ENCODE measurements at regions not wholly inside any gene's neighbourhood (a gene's known extent, or its start where the extent isn't known, plus 50 kb on each side); places are given as distances from the start of the nearest gene placed in this dataset.

- DNase-seq (ENCODE audit: low read depth), result no peak
These were observed 586.8 kb upstream of the MAP3K7 start for GRCh38 chr6:91173651-91174050.

GRCh38 chr6:91173186-91173585 lies 586.3 kb upstream of the MAP3K7 start:
- no peak for DNase-seq (ENCODE audit: low read depth)

GRCh38 chr6:91171754-91172462 lies 585.0 kb upstream of the MAP3K7 start:
- DNase-seq (ENCODE audit: low read depth), result no peak

- no peak for DNase-seq (ENCODE audit: low read depth)
These were observed 581.0 kb upstream of the MAP3K7 start for GRCh38 chr6:91167846-91168245.

- DNase-seq (ENCODE audit: low read depth), result peak; percentile 35
These were observed 579.6 kb upstream of the MAP3K7 start for GRCh38 chr6:91166271-91167046.

GRCh38 chr6:91164105-91164504 lies 577.2 kb upstream of the MAP3K7 start:
- no peak for DNase-seq (ENCODE audit: low read depth)

GRCh38 chr6:91161246-91161645 lies 574.4 kb upstream of the MAP3K7 start:
- no peak for DNase-seq (ENCODE audit: low read depth)

GRCh38 chr6:91155129-91155785 lies 568.4 kb upstream of the MAP3K7 start:
- no peak for DNase-seq (ENCODE audit: low read depth)

GRCh38 chr6:91152824-91153223 lies 566.0 kb upstream of the MAP3K7 start:
- DNase-seq (ENCODE audit: low read depth), result no peak

GRCh38 chr6:91149956-91150705 lies 563.3 kb upstream of the MAP3K7 start:
- DNase-seq (ENCODE audit: low read depth), result peak; percentile 35

- DNase-seq (ENCODE audit: low read depth), result peak; percentile 33
These were observed 562.5 kb upstream of the MAP3K7 start for GRCh38 chr6:91149246-91149955.

GRCh38 chr6:91144126-91144525 lies 557.3 kb upstream of the MAP3K7 start:
- no peak for DNase-seq (ENCODE audit: low read depth)

GRCh38 chr6:91142154-91142553 lies 555.3 kb upstream of the MAP3K7 start:
- no peak for DNase-seq (ENCODE audit: low read depth)

- no peak for DNase-seq (ENCODE audit: low read depth)
These were observed 554.5 kb upstream of the MAP3K7 start for GRCh38 chr6:91141346-91141745.

- DNase-seq (ENCODE audit: low read depth), result no peak
These were observed 553.6 kb upstream of the MAP3K7 start for GRCh38 chr6:91140449-91140848.

- DNase-seq (ENCODE audit: low read depth), result no peak
These were observed 550.4 kb upstream of the MAP3K7 start for GRCh38 chr6:91137286-91137685.

GRCh38 chr6:91135406-91136103 lies 548.7 kb upstream of the MAP3K7 start:
- no peak for DNase-seq (ENCODE audit: low read depth)

- DNase-seq (ENCODE audit: low read depth), result no peak
These were observed 545.6 kb upstream of the MAP3K7 start for GRCh38 chr6:91132461-91132860.

GRCh38 chr6:91130126-91130525 lies 543.3 kb upstream of the MAP3K7 start:
- no peak for DNase-seq (ENCODE audit: low read depth)

GRCh38 chr6:91127752-91128151 lies 540.9 kb upstream of the MAP3K7 start:
- no peak for DNase-seq (ENCODE audit: low read depth)

GRCh38 chr6:91126876-91127275 lies 540.0 kb upstream of the MAP3K7 start:
- no peak for DNase-seq (ENCODE audit: low read depth)

All from HS-5 (cell line).